ENCODE measurements at regions not wholly inside any gene's neighbourhood (a gene's known extent, or its start where the extent isn't known, plus 50 kb on each side); places are given as distances from the start of the nearest gene placed in this dataset.

DNA sequence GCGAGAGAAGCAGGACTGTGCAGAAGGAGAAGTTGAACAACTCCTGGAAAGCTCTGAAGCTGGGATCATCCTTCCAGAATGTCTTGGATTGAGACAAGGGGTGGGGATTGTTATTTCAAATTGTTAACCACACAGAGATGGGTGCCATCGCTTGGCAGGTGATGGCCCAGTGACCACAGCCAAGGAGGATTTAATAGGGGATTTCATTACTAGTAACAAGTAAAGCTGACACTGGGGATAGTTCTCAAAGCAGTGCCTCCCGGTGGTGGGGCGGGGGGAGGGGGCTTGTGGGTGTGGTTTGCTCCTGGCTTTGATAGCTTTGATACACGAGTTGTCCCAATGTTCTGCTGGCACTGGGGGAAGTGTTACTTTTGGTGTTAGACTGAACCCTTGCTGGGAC, 59.2 kb downstream of the ZNF503 start:
- no peak for TF ChIP-seq SIN3A (IDR thresholded peaks at IDR 0.05; ENCODE audit: borderline replicate concordance, low read depth, low read length)
- TF ChIP-seq FOXM1 (IDR thresholded peaks at IDR 0.05; ENCODE audit: low read depth): no peak
- no peak for TF ChIP-seq RXRA (IDR thresholded peaks at IDR 0.05; ENCODE audit: borderline replicate concordance, low read depth)
- TF ChIP-seq, protein P1, sequence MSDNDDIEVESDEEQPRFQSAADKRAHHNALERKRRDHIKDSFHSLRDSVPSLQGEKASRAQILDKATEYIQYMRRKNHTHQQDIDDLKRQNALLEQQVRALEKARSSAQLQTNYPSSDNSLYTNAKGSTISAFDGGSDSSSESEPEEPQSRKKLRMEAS (IDR thresholded peaks at IDR 0.05; ENCODE audit: low read depth): no peak
- TF ChIP-seq, protein P2, sequence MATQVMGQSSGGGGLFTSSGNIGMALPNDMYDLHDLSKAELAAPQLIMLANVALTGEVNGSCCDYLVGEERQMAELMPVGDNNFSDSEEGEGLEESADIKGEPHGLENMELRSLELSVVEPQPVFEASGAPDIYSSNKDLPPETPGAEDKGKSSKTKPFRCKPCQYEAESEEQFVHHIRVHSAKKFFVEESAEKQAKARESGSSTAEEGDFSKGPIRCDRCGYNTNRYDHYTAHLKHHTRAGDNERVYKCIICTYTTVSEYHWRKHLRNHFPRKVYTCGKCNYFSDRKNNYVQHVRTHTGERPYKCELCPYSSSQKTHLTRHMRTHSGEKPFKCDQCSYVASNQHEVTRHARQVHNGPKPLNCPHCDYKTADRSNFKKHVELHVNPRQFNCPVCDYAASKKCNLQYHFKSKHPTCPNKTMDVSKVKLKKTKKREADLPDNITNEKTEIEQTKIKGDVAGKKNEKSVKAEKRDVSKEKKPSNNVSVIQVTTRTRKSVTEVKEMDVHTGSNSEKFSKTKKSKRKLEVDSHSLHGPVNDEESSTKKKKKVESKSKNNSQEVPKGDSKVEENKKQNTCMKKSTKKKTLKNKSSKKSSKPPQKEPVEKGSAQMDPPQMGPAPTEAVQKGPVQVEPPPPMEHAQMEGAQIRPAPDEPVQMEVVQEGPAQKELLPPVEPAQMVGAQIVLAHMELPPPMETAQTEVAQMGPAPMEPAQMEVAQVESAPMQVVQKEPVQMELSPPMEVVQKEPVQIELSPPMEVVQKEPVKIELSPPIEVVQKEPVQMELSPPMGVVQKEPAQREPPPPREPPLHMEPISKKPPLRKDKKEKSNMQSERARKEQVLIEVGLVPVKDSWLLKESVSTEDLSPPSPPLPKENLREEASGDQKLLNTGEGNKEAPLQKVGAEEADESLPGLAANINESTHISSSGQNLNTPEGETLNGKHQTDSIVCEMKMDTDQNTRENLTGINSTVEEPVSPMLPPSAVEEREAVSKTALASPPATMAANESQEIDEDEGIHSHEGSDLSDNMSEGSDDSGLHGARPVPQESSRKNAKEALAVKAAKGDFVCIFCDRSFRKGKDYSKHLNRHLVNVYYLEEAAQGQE (IDR thresholded peaks at IDR 0.05; ENCODE audit: low read depth, low read length): no peak
- TF ChIP-seq, protein P3, sequence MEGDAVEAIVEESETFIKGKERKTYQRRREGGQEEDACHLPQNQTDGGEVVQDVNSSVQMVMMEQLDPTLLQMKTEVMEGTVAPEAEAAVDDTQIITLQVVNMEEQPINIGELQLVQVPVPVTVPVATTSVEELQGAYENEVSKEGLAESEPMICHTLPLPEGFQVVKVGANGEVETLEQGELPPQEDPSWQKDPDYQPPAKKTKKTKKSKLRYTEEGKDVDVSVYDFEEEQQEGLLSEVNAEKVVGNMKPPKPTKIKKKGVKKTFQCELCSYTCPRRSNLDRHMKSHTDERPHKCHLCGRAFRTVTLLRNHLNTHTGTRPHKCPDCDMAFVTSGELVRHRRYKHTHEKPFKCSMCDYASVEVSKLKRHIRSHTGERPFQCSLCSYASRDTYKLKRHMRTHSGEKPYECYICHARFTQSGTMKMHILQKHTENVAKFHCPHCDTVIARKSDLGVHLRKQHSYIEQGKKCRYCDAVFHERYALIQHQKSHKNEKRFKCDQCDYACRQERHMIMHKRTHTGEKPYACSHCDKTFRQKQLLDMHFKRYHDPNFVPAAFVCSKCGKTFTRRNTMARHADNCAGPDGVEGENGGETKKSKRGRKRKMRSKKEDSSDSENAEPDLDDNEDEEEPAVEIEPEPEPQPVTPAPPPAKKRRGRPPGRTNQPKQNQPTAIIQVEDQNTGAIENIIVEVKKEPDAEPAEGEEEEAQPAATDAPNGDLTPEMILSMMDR (IDR thresholded peaks at IDR 0.05): no peak
- no peak for TF ChIP-seq RAD21 (IDR thresholded peaks at IDR 0.05; ENCODE audit: low read length)
- no peak for TF ChIP-seq SMC3 (IDR thresholded peaks at IDR 0.05; ENCODE audit: low read depth, low read length)
- TF ChIP-seq YY1 (IDR thresholded peaks at IDR 0.05; ENCODE audit: low read depth): no peak
- no peak for TF ChIP-seq CHD2 (IDR thresholded peaks at IDR 0.05; ENCODE audit: low read length, partially characterized antibody)
- no peak for TF ChIP-seq JUND (IDR thresholded peaks at IDR 0.05)
- TF ChIP-seq POLR2AphosphoS5 (IDR thresholded peaks at IDR 0.05; ENCODE audit: low read depth, low read length): no peak
- no peak for TF ChIP-seq FOSL2 (IDR thresholded peaks at IDR 0.05; ENCODE audit: borderline replicate concordance, low read depth)
- TF ChIP-seq TCF12 (IDR thresholded peaks at IDR 0.05): no peak

Data from SK-N-SH (cell line).